ENCODE measurements at regions not wholly inside any gene's neighbourhood (a gene's known extent, or its start where the extent isn't known, plus 50 kb on each side); places are given as distances from the start of the nearest gene placed in this dataset.

- H3K27ac ChIP-seq (ENCODE audit: insufficient read depth, low read length) = no peak overlapping the region
- H4K20me1 ChIP-seq (ENCODE audit: control insufficient read depth, extremely low read depth, insufficient read depth, low read length) = no peaks in the 10 kb centered on the region
- no peaks in the 10 kb centered on the region for H3K27me3 ChIP-seq (ENCODE audit: control insufficient read depth, insufficient read depth, low read length)
- H3K4me3 ChIP-seq (replicated peaks in 1 of 4; ENCODE audit: control extremely low read depth in 1 of 4, insufficient read depth in 1 of 4, low read depth in 3 of 4, low read length in 4 of 4) = no peak overlapping the region
- no peak overlapping the region for H2AFZ ChIP-seq (ENCODE audit: low read length)
- no peak for DNase-seq (ENCODE audit: low read depth in 2 of 2)
- H3K4me2 ChIP-seq (ENCODE audit: extremely low read depth, insufficient read depth, low read length) = no peak overlapping the region
- H3K36me3 ChIP-seq (ENCODE audit: control insufficient read depth, insufficient read depth, low read length) = no peaks in the 10 kb centered on the region
- no peak overlapping the region for H3K9ac ChIP-seq (ENCODE audit: insufficient read depth, low read length)
- no peaks in the 10 kb centered on the region for H3K4me1 ChIP-seq (ENCODE audit: control insufficient read depth, extremely low read depth, insufficient read depth, low read length)
- H3K9me3 ChIP-seq (ENCODE audit: control insufficient read depth, insufficient read depth, low read depth, low read length) = no peaks in the 10 kb centered on the region
- H3K79me2 ChIP-seq (ENCODE audit: control insufficient read depth, insufficient read depth, low read length) = no peaks in the 10 kb centered on the region
- no peak for TF ChIP-seq CTCF (conservative IDR thresholded peaks at IDR 0.05 in 1 of 2, IDR thresholded peaks at IDR 0.05 in 1 of 2; ENCODE audit: low read depth in 1 of 2, low read length in 2 of 2)
- TF ChIP-seq EZH2 (IDR thresholded peaks at IDR 0.05; ENCODE audit: low read length, missing control alignments) = no peak
These were observed 941.4 kb upstream of the CTNND2 start for GRCh38 chr5:12845549-12846159.

GRCh38 chr5:12840972-12841371 lies 936.7 kb upstream of the CTNND2 start:
- no peaks in the 10 kb centered on the region for H3K9me3 ChIP-seq (ENCODE audit: control insufficient read depth, insufficient read depth, low read depth, low read length)
- no peaks in the 10 kb centered on the region for H3K27me3 ChIP-seq (ENCODE audit: control insufficient read depth, insufficient read depth, low read length)
- no peak overlapping the region for H3K9ac ChIP-seq (ENCODE audit: insufficient read depth, low read length)
- H3K27ac ChIP-seq (ENCODE audit: insufficient read depth, low read length) = no peak overlapping the region
- H3K4me2 ChIP-seq (ENCODE audit: extremely low read depth, insufficient read depth, low read length) = no peak overlapping the region
- TF ChIP-seq EZH2 (IDR thresholded peaks at IDR 0.05; ENCODE audit: low read length, missing control alignments) (no peak), CTCF (conservative IDR thresholded peaks at IDR 0.05 in 1 of 2, IDR thresholded peaks at IDR 0.05 in 1 of 2; ENCODE audit: low read depth in 1 of 2, low read length in 2 of 2) (no peak)
- no peaks in the 10 kb centered on the region for H3K36me3 ChIP-seq (ENCODE audit: control insufficient read depth, insufficient read depth, low read length)
- no peak overlapping the region for H3K4me3 ChIP-seq (replicated peaks in 1 of 4; ENCODE audit: control extremely low read depth in 1 of 4, insufficient read depth in 1 of 4, low read depth in 3 of 4, low read length in 4 of 4)
- no peaks in the 10 kb centered on the region for H4K20me1 ChIP-seq (ENCODE audit: control insufficient read depth, extremely low read depth, insufficient read depth, low read length)
- H3K4me1 ChIP-seq (ENCODE audit: control insufficient read depth, extremely low read depth, insufficient read depth, low read length) = no peaks in the 10 kb centered on the region
- no peak overlapping the region for H2AFZ ChIP-seq (ENCODE audit: low read length)
- no peak for DNase-seq (ENCODE audit: low read depth in 2 of 2)
- H3K79me2 ChIP-seq (ENCODE audit: control insufficient read depth, insufficient read depth, low read length) = no peaks in the 10 kb centered on the region

DNA sequence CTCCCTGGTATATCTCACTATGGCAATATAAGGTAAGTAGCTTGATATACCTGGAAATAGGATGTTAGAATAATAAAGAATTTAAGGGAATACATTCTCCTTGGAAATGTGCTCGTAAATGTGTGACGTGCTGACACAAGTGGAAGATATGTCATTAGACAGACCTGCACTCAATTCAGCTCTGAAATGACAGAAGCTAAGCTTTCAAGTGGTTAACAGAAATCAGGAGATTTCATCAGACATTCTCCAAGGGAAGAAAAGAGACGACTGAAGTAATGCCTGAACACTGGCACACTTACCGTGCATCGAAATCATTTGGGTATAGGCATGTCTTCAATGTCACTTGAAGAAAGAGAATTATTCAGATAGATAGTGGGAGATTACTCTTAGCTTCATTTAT lies 933.3 kb upstream of the CTNND2 start:
- Histone ChIP-seq H4K20me1 (ENCODE audit: control insufficient read depth, extremely low read depth, insufficient read depth, low read length) (no peaks in the 10 kb centered on the region), H3K27ac (ENCODE audit: insufficient read depth, low read length) (no peak overlapping the region), H3K79me2 (ENCODE audit: control insufficient read depth, insufficient read depth, low read length) (no peaks in the 10 kb centered on the region), H3K36me3 (ENCODE audit: control insufficient read depth, insufficient read depth, low read length) (no peaks in the 10 kb centered on the region), H3K9me3 (ENCODE audit: control insufficient read depth, insufficient read depth, low read depth, low read length) (no peaks in the 10 kb centered on the region), H2AFZ (ENCODE audit: low read length) (no peak overlapping the region), H3K27me3 (ENCODE audit: control insufficient read depth, insufficient read depth, low read length) (no peaks in the 10 kb centered on the region), H3K4me2 (ENCODE audit: extremely low read depth, insufficient read depth, low read length) (no peak overlapping the region), H3K4me1 (ENCODE audit: control insufficient read depth, extremely low read depth, insufficient read depth, low read length) (no peaks in the 10 kb centered on the region), H3K9ac (ENCODE audit: insufficient read depth, low read length) (no peak overlapping the region), H3K4me3 (replicated peaks in 1 of 4; ENCODE audit: control extremely low read depth in 1 of 4, insufficient read depth in 1 of 4, low read depth in 3 of 4, low read length in 4 of 4) (no peak overlapping the region)
- TF ChIP-seq EZH2 (IDR thresholded peaks at IDR 0.05; ENCODE audit: low read length, missing control alignments) (no peak), CTCF (conservative IDR thresholded peaks at IDR 0.05 in 1 of 2, IDR thresholded peaks at IDR 0.05 in 1 of 2; ENCODE audit: low read depth in 1 of 2, low read length in 2 of 2) (no peak)
- DNase-seq (ENCODE audit: low read depth in 2 of 2) = no peak

Data from fibroblast of lung (primary cell).